NT2/D1 (cell line): ENCODE measurements at regions not wholly inside any gene's neighbourhood (a gene's known extent, or its start where the extent isn't known, plus 50 kb on each side); places are given as distances from the start of the nearest gene placed in this dataset.

Source experiments
- SUZ12 ChIP-seq: IDR thresholded peaks from 2 replicates; pipeline ENCODE4 v1.6.1; 2011; ENCODE audit not compliant: insufficient read length, insufficient read depth; ENCODE audit errors: extremely low read depth
- YY1 ChIP-seq: IDR thresholded peaks from 2 replicates; pipeline ENCODE4 v1.6.1; 2011; ENCODE audit not compliant: insufficient read length, insufficient read depth
- ZNF274 ChIP-seq: IDR thresholded peaks from 2 replicates; pipeline ENCODE4 v1.6.1; 2011; ENCODE audit warnings: mild to moderate bottlenecking, low read depth, low read length

DNA sequence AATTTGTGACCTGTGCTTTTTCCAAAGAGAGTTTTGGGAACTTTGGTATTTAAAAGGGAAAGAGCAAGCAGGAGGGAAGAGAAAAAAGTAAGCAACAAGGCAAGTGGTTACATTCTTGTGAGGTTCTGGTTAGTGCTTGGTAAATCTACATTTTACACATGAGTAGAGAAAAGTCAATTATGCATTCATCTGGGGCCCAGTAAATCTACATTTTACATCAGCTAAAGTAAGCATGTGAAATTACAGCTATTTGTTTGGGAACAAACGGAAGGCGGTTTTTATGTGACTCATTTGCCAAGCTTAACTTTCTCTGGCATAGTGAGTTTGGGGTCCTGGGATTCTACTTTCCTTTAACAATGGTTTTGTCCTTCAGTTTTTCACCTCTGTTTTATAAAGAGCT, 102.2 kb downstream of the SNX18 start:
- TF ChIP-seq YY1 (no peak), SUZ12 (no peak), ZNF274 (no peak)
